ENCODE measurements at regions not wholly inside any gene's neighbourhood (a gene's known extent, or its start where the extent isn't known, plus 50 kb on each side); places are given as distances from the start of the nearest gene placed in this dataset.

DNA sequence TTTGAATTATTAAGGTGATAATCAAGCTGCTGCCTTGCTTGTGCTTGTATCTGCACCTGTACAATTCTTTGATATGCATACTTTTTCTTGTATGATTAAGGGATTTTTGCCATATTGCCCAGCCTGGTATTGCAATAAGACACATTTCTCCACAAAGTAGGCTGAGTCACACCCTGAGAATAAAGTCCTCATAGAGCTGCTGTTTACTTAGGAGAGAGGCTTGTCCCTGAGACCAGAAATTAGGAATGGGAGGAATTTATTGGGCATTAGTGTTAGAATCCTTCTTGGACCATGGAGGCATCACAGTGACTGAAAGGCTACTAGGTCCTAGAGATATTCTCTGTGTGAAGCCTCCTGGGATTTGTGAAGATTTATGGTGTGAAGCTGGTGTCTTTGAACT, 506.8 kb upstream of the FBXO33 start (continued):
- TF ChIP-seq ARID3A (IDR thresholded peaks at IDR 0.05; ENCODE audit: low read depth, low read length) (no peak), HHEX (CRISPR knock-in tag; IDR thresholded peaks at IDR 0.05) (no peak)

- CTCF ChIA-PET (ENCODE audit: low intra/inter-chr PET ratio, low total read pairs): no interaction called here
- in situ Hi-C loops (cut with HindIII; ENCODE audit: extremely low pct_ligation_motif_present, low pct_unique_long_range_greater_than_20kb): no loop called here
- no peak for TF ChIP-seq MZF1 (CRISPR knock-in tag; IDR thresholded peaks at IDR 0.05; ENCODE audit: borderline replicate concordance)
- TF ChIP-seq ZBTB39 (CRISPR knock-in tag; IDR thresholded peaks at IDR 0.05): no peak
- TF ChIP-seq U2AF1 (optimal IDR thresholded peaks at IDR 0.05; ENCODE audit: low read depth, low read length): no peak
- no peak for TF ChIP-seq ZNF280D (CRISPR knock-in tag; IDR thresholded peaks at IDR 0.05)
- TF ChIP-seq SKI (IDR thresholded peaks at IDR 0.05; ENCODE audit: partially characterized antibody): no peak
- no peak for TF ChIP-seq RBAK (CRISPR knock-in tag; IDR thresholded peaks at IDR 0.05)
- no peak for TF ChIP-seq ZFP36L1 (CRISPR knock-in tag; IDR thresholded peaks at IDR 0.05)
- no peak for TF ChIP-seq FIP1L1 (IDR thresholded peaks at IDR 0.05; ENCODE audit: borderline replicate concordance, insufficient read depth, low read depth, low read length)
- TF ChIP-seq HIC2 (CRISPR knock-in tag; IDR thresholded peaks at IDR 0.05; ENCODE audit: low read depth): no peak
- no peak for TF ChIP-seq ZNF839 (CRISPR knock-in tag; IDR thresholded peaks at IDR 0.05; ENCODE audit: borderline replicate concordance)
Measured at GRCh38 chr14:39912192-39913100, 480.2 kb upstream of the FBXO33 start.

More at GRCh38 chr14:39912192-39913100, 480.2 kb upstream of the FBXO33 start:
- no TSS peak for BruUV-seq (replicated peaks)
- DNase-seq (ENCODE audit: low spot score): no peak
- WGBS (ENCODE audit: low lambda C conversion rate): 5% methylated on average over 6 of the region's 6 CpGs
- FAIRE-seq: no peak
- intact Hi-C loops (cut with micrococcal nuclease; ENCODE audit: unreplicated experiment): no loop called here
- Histone ChIP-seq H3K4me2 (ENCODE audit: low read depth, low read length) (no peak overlapping the region), H3K27me3 (ENCODE audit: control insufficient read depth in 1 of 2, insufficient read depth in 2 of 2, low read length in 2 of 2) (no peaks in the 10 kb centered on the region), H3K9ac (ENCODE audit: insufficient read depth, low read depth, low read length) (no peak overlapping the region), H3K79me2 (ENCODE audit: insufficient read depth, low read length) (no peaks in the 10 kb centered on the region), H3K4me1 (ENCODE audit: insufficient read depth, low read length) (no peaks in the 10 kb centered on the region), H3K9me3 (ENCODE audit: low read length) (no peaks in the 10 kb centered on the region), H3K36me3 (replicated peaks in 1 of 2; ENCODE audit: control insufficient read depth in 1 of 2, insufficient read depth in 2 of 2, low read length in 2 of 2) (no peaks in the 10 kb centered on the region), H2AFZ (ENCODE audit: low read length) (no peak overlapping the region), H3K27ac (ENCODE audit: extremely low read length, insufficient read depth, low read length) (no peak overlapping the region), H3K4me3 (replicated peaks in 1 of 3; ENCODE audit: insufficient read depth in 1 of 3, low read depth in 2 of 3, low read length in 3 of 3) (no peak overlapping the region), H4K20me1 (ENCODE audit: insufficient read depth, low read length) (no peaks in the 10 kb centered on the region)
- no peak for ATAC-seq
- POLR2A ChIA-PET: no interaction called here

All from HepG2 (cell line).